Smooth muscle cell of the brain vasculature (primary cell): ENCODE measurements at regions not wholly inside any gene's neighbourhood (a gene's known extent, or its start where the extent isn't known, plus 50 kb on each side); places are given as distances from the start of the nearest gene placed in this dataset.

Experiments used
- DNase-seq: peaks from one replicate; pipeline ENCODE4 v3.0.0-alpha.2; 2012; ENCODE audit warnings: low read depth, low spot score

- no peak for DNase-seq
Observed at GRCh38 chr6:14455427-14455826, 337.9 kb downstream of the CD83 start.

GRCh38 chr6:14455876-14456648 lies 338.5 kb downstream of the CD83 start:
- DNase-seq = no peak

GRCh38 chr6:14456941-14457340 lies 339.4 kb downstream of the CD83 start:
- no peak for DNase-seq

GRCh38 chr6:14458669-14459266 lies 341.2 kb downstream of the CD83 start:
- no peak for DNase-seq

- DNase-seq = no peak
Observed at GRCh38 chr6:14459315-14459714, 341.7 kb downstream of the CD83 start.

- no peak for DNase-seq
Observed at GRCh38 chr6:14460556-14460955, 343.0 kb downstream of the CD83 start.

GRCh38 chr6:14462135-14462534 lies 344.6 kb downstream of the CD83 start:
- DNase-seq = no peak

- DNase-seq = no peak
Observed at GRCh38 chr6:14462566-14462965, 345.0 kb downstream of the CD83 start.

- DNase-seq = no peak
Observed at GRCh38 chr6:14463110-14463509, 345.5 kb downstream of the CD83 start.

- no peak for DNase-seq
Observed at GRCh38 chr6:14464055-14464454, 346.5 kb downstream of the CD83 start.

- DNase-seq = no peak
Observed at GRCh38 chr6:14464716-14465115, 347.1 kb downstream of the CD83 start.

- no peak for DNase-seq
Observed at GRCh38 chr6:14466278-14466677, 348.7 kb downstream of the CD83 start.

GRCh38 chr6:14467591-14467990 lies 350.0 kb downstream of the CD83 start:
- no peak for DNase-seq

- DNase-seq = no peak
Observed at GRCh38 chr6:14468647-14469321, 351.2 kb downstream of the CD83 start.

- no peak for DNase-seq
Observed at GRCh38 chr6:14470101-14470500, 352.5 kb downstream of the CD83 start.

GRCh38 chr6:14470671-14471070 lies 353.1 kb downstream of the CD83 start:
- DNase-seq = no peak

- no peak for DNase-seq
Observed at GRCh38 chr6:14472255-14472985, 354.8 kb downstream of the CD83 start.

- DNase-seq = no peak
Observed at GRCh38 chr6:14472986-14473337, 355.4 kb downstream of the CD83 start.

GRCh38 chr6:14474816-14475215 lies 357.2 kb downstream of the CD83 start:
- DNase-seq = no peak

- DNase-seq = no peak
Observed at GRCh38 chr6:14475306-14475705, 357.7 kb downstream of the CD83 start.

- peak; percentile 64 for DNase-seq
Observed at GRCh38 chr6:14476793-14477531, 359.4 kb downstream of the CD83 start.

- no peak for DNase-seq
Observed at GRCh38 chr6:14477559-14477958, 360.0 kb downstream of the CD83 start.
